Myocyte (in vitro differentiated cells): ENCODE measurements at regions not wholly inside any gene's neighbourhood (a gene's known extent, or its start where the extent isn't known, plus 50 kb on each side); places are given as distances from the start of the nearest gene placed in this dataset.
A peak's percentile ranks its signal among the peaks of the same experiment; 100 is the strongest.

Source experiments
- DNase-seq: peaks from one replicate; pipeline ENCODE4 v3.0.0-alpha.2; 2012; ENCODE audit warnings: low read depth

DNA sequence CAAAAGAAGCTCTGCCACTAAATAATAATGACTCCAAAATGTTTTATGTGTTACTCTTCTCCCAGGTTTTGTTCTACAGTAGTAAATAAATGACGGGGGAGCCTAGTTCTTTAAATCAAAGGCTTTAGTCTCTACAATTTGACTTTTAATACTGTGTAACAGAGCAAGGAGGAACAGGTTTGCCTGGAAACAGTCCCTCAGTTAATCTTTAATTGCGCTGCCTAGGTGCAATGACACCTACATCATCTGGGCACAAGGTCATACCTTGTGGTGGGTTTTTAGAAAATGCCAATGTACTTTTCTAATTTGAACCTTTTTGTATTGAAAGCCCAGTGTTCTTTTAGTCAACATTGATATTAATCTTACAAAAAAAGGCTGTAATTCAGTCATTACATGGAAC, 287.3 kb upstream of the SETBP1 start:
- DNase-seq = no peak

- DNase-seq = no peak
Observed at GRCh38 chr18:44396550-44396949, 284.1 kb upstream of the SETBP1 start.

- no peak for DNase-seq
Observed at GRCh38 chr18:44409071-44409470, 271.6 kb upstream of the SETBP1 start.

DNA sequence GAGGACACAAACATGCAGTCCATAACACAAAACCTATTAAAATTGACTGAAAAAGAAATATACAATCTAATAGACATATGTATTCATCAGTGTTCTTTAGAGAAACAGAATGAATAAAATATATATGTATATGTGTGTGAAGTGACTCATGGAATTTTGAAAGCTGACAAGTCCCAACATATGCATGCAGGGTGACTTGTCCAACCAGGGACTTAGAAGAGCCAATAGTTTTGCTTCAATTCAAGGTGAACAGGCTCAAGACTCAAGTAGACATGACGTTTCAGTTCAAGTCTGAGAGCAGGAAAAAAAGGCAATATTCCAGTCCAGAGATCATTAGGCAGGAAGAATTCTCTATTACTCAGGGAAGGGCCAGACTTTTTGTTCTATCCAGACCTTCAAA, 271.2 kb upstream of the SETBP1 start:
- no peak for DNase-seq

- no peak for DNase-seq
Observed at GRCh38 chr18:44410740-44411139, 269.9 kb upstream of the SETBP1 start.

GRCh38 chr18:44411262-44411905, 269.3 kb upstream of the SETBP1 start:
- peak; percentile 2 for DNase-seq

DNA sequence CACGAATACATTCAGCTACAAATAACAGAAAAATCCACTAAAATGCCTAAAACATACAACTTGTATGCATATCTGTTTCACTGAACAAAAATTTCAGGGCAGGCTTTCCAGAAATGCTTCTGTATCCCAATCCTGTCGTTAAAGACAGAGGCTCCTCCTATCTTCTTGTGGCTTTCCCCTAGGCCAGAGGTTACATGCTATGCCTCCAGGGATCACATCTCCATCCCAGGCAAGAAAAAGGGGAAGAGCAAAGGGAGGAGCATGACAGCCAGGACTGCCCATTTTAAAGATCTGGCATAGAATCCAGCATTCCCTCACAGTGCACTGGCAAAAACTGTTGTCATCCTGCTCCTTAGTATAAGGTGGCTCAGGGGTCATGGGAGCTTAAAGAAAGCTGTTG, 268.7 kb upstream of the SETBP1 start:
- DNase-seq = peak; percentile 5

- no peak for DNase-seq
Observed at GRCh38 chr18:44423814-44424644, 256.7 kb upstream of the SETBP1 start.

GRCh38 chr18:44424645-44425035, 256.0 kb upstream of the SETBP1 start:
- no peak for DNase-seq

DNA sequence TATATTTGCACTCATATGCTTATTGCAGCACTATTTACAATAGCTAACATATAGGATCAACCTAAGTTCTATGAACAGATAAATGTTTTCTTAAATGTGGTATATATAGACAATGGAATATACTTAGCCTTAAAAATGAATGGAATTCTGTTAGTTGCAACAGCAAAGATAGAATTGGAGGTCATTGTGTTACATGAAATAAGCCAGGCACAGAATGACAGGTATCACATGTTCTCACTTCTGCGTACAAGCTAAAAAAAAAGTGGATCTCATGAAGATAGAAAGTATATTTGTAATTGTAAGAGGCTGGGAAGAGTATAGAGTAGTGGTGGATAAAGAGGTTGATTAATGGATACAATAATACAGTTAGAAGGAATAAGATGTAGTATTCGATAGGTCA, 255.5 kb upstream of the SETBP1 start:
- DNase-seq = no peak

DNA sequence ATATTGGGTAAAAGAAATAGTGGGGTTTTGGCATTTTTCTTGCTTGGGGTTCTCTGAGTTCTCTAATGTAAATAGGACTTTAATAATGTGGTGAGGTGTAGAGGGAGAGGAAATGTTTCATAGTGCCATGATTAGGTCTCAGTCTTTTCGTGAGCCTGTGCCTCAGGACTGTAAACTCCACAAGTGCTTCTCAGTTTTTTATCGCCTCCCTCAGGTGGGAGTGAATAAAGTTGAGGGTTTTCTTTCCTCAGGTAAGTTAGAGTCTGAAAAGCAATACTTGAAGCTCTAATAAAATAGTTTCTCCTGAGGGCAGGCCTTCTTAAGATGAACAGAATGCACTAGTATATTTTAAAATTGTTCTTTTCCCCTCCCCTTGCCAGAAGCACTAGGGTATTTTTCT, 243.1 kb upstream of the SETBP1 start:
- DNase-seq = no peak

- no peak for DNase-seq
Observed at GRCh38 chr18:44450226-44450625, 230.5 kb upstream of the SETBP1 start.

DNA sequence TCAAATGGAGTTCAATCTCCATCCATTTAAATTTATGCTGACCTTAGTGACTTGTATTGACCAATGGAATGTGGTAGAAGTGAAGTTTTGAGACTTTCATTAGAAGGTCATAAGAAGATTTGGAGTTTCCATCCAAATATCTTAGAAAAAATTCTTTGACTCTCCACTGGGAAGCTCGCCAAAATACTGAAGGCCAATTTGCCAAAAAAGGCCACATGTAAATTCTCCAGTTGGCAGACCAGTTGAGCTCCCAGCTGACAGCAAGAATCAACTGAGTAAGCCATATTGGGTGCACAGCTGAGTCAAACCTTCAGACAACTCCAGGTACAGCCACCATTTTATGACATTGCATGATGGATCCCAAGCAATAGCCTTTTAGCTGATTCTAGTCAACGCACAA, 228.3 kb upstream of the SETBP1 start:
- DNase-seq = peak; percentile 82

DNA sequence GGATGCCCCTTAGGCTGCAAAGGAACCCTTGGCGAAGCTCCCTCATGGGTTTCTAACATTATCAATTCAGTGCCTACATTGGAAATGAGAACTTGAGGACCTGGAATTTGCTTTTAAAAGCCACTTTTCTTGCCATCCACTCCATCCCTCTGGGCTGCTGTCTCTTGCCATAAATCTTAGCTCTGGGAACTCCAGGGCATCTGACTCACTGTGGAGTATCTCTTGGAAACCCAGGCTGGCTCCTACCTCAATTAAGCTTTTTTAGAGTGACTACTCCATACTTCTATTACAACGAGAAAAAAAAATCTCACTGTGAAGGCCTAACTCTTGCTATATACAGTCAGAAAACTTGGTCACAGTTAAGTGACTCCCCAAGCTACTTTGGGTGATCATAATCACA, 227.2 kb upstream of the SETBP1 start:
- peak; percentile 23 for DNase-seq

- DNase-seq = peak; percentile 59
Observed at GRCh38 chr18:44458777-44459176, 221.9 kb upstream of the SETBP1 start.

- peak; percentile 21 for DNase-seq
Observed at GRCh38 chr18:44464398-44465180, 216.1 kb upstream of the SETBP1 start.

DNA sequence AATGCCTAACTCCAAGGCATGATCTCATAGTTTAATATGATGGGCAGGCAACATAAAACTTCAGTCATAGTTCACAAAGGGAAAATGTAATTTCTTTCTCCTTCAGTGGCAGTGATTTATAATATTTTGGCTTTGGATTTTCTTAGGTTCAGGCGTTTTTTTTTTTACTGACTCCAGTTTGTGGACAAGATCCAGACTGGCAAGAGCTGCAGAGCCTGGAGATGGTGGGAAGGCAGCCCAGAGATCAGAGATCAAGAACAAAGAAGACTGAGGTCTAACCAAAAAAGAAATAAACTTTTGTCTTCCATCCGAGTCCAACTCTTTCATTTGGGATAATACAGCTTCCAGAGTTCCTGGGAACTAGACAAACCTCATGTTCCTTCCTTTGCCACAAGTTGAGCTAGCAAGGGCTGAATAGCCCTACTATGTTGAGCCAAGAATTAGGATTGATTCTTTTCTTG, 215.3 kb upstream of the SETBP1 start:
- DNase-seq = peak; percentile 20

DNA sequence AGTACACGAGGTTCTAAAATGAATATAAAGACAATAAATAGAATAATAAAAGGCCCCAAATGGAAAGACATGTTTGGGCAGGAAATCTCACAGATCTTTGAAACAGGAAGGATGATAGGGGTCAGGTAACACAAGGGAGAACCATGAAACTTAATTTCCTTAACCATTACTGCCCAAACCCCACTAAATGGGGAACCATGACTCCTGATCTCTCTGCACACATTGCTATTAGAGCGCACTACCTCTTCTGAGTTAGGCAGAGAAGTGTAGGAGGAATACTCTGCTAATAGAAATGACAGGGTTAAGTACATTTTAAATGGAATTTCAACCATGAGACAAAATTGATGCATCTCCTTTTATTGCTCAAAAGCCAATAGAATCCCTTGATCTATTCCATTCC, 213.7 kb upstream of the SETBP1 start:
- no peak for DNase-seq

DNA sequence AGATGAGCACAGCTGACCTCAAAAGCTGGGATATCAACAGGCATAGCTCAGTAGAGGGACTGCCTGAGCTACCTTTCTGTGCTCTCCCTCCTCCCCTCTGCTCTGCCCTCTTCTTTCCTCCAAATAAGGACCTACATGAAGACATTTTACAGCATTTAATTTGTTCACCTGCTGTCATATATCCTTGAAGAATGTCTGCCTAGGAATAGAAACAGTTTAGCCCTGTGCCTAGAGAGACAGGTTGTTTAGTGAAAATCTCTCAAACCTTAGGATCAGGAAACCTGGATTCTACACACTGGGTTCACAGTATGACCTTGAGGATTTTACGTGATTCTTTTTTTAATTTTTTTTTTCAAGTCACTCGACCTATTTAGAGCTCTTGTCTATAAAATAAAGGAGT, 213.0 kb upstream of the SETBP1 start:
- DNase-seq = no peak

DNA sequence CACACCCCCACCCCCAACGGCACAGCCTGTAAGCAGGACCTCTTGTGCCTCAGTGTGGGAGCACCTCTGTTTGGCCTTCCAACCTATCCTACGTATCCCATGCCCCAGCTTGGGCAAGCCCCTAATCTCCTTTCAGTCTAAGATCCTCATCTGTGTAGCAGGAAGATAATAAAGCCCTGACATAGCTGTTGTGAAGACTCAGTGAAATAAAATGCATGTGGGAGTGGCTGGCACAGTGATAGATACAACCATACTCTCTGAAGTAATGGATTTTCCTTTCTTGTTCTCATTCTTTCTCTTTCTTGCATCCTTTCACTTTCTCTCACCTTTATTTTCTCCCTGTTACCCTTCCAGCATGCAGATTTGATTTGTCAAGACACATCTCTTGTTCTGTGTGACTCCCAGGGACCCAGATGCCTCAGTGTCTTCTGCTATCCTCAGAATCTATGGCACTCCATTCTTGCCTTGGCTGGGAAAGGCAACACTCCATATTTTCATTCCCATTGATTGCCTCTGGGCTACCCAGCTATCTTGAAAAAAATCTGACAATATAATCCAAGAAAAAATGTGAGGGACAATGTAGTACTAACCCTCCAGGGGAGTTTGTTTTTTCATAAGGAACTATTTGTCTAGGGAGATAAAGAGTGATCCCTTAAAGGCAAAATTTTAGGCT, 207.2 kb upstream of the SETBP1 start:
- DNase-seq = no peak

DNA sequence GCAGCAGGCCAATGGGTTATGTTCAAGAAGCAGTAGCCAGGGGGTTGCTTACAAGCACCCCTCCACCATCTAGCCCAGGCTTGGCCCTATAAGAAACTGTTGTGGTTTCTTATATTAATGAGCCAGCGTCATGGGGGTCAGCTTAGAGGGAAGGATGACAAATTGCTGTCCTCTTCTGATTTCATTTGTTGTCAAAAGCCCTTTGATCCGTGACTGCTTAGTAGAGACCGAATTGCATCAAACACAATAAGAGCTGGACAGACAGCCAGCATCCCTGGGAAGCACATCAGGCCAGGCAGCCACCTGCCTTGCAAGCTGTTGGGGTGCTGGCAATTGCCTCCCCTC, 206.6 kb upstream of the SETBP1 start:
- no peak for DNase-seq

GRCh38 chr18:44474591-44474990, 206.1 kb upstream of the SETBP1 start:
- no peak for DNase-seq
